Loucy (cell line): ENCODE measurements at regions not wholly inside any gene's neighbourhood (a gene's known extent, or its start where the extent isn't known, plus 50 kb on each side); places are given as distances from the start of the nearest gene placed in this dataset.

Experiments
- CTCF ChIP-seq: fragments of 200-600 bp; sonication (generic); conservative IDR thresholded peaks from 2 replicates; pipeline ENCODE4 v1.5.1; 2014; ENCODE audit warnings: mild to moderate bottlenecking, antibody characterized with exemption, low read length
- EZH2phosphoT487 ChIP-seq: fragments of 200-600 bp; IDR thresholded peaks from 2 replicates; pipeline ENCODE4 v1.6.1; 2018; ENCODE audit warnings: antibody characterized with exemption, mild to moderate bottlenecking, moderate library complexity, borderline replicate concordance

- TF ChIP-seq CTCF = no peak
- no peak for TF ChIP-seq EZH2phosphoT487
Observed at GRCh38 chr3:118144919-118145318, 889.7 kb downstream of the IGSF11 start.
